ENCODE measurements at regions not wholly inside any gene's neighbourhood (a gene's known extent, or its start where the extent isn't known, plus 50 kb on each side); places are given as distances from the start of the nearest gene placed in this dataset.

GRCh38 chr2:142827170-142827569, 50.3 kb upstream of the KYNU start:
- no peaks in the 10 kb centered on the region for H3K27me3 Mint-ChIP-seq (ENCODE audit: unreplicated experiment)
- no peak overlapping the region for H3K27ac Mint-ChIP-seq (ENCODE audit: unreplicated experiment)
- no peak for TF ChIP-seq CTCF (IDR thresholded peaks at IDR 0.05)
- peaks cover 6% of the 10 kb centered on the region for H3K9me3 Mint-ChIP-seq (ENCODE audit: unreplicated experiment)
- no peak for DNase-seq (ENCODE audit: extremely low spot score, unreplicated experiment)
- H3K36me3 Mint-ChIP-seq (ENCODE audit: unreplicated experiment), result no peaks in the 10 kb centered on the region
- H3K4me3 Mint-ChIP-seq (ENCODE audit: unreplicated experiment), result no peak overlapping the region
- peaks cover 40% of the 10 kb centered on the region for H3K4me1 Mint-ChIP-seq (ENCODE audit: unreplicated experiment)

GRCh38 chr2:142825861-142826260, 51.6 kb upstream of the KYNU start:
- Mint-ChIP-seq H3K27ac (ENCODE audit: unreplicated experiment) (peak overlapping the region; percentile 80), H3K4me3 (ENCODE audit: unreplicated experiment) (peak overlapping the region; percentile 17), H3K27me3 (ENCODE audit: unreplicated experiment) (no peaks in the 10 kb centered on the region), H3K4me1 (ENCODE audit: unreplicated experiment) (peaks cover 42% of the 10 kb centered on the region), H3K36me3 (ENCODE audit: unreplicated experiment) (no peaks in the 10 kb centered on the region), H3K9me3 (ENCODE audit: unreplicated experiment) (peaks cover 6% of the 10 kb centered on the region)
- no peak for DNase-seq (ENCODE audit: extremely low spot score, unreplicated experiment)
- TF ChIP-seq CTCF (IDR thresholded peaks at IDR 0.05), result no peak

- no peak overlapping the region for H3K4me3 Mint-ChIP-seq (ENCODE audit: unreplicated experiment)
- peaks cover 47% of the 10 kb centered on the region for H3K4me1 Mint-ChIP-seq (ENCODE audit: unreplicated experiment)
- no peaks in the 10 kb centered on the region for H3K36me3 Mint-ChIP-seq (ENCODE audit: unreplicated experiment)
- H3K9me3 Mint-ChIP-seq (ENCODE audit: unreplicated experiment), result peaks cover 6% of the 10 kb centered on the region
- no peak overlapping the region for H3K27ac Mint-ChIP-seq (ENCODE audit: unreplicated experiment)
- H3K27me3 Mint-ChIP-seq (ENCODE audit: unreplicated experiment), result no peaks in the 10 kb centered on the region
- no peak for TF ChIP-seq CTCF (IDR thresholded peaks at IDR 0.05)
- DNase-seq (ENCODE audit: extremely low spot score, unreplicated experiment), result no peak
Measured at GRCh38 chr2:142824756-142825155, 52.7 kb upstream of the KYNU start.

GRCh38 chr2:142822190-142822589, 55.3 kb upstream of the KYNU start:
- Mint-ChIP-seq H3K27ac (ENCODE audit: unreplicated experiment) (peak overlapping the region; percentile 6), H3K36me3 (ENCODE audit: unreplicated experiment) (no peaks in the 10 kb centered on the region), H3K27me3 (ENCODE audit: unreplicated experiment) (no peaks in the 10 kb centered on the region), H3K4me3 (ENCODE audit: unreplicated experiment) (no peak overlapping the region), H3K9me3 (ENCODE audit: unreplicated experiment) (no peaks in the 10 kb centered on the region), H3K4me1 (ENCODE audit: unreplicated experiment) (peaks cover 56% of the 10 kb centered on the region)
- no peak for TF ChIP-seq CTCF (IDR thresholded peaks at IDR 0.05)
- no peak for DNase-seq (ENCODE audit: extremely low spot score, unreplicated experiment)

- Mint-ChIP-seq H3K27ac (ENCODE audit: unreplicated experiment) (no peak overlapping the region), H3K27me3 (ENCODE audit: unreplicated experiment) (no peaks in the 10 kb centered on the region), H3K4me1 (ENCODE audit: unreplicated experiment) (peaks cover 40% of the 10 kb centered on the region), H3K4me3 (ENCODE audit: unreplicated experiment) (no peak overlapping the region), H3K9me3 (ENCODE audit: unreplicated experiment) (no peaks in the 10 kb centered on the region), H3K36me3 (ENCODE audit: unreplicated experiment) (no peaks in the 10 kb centered on the region)
- no peak for DNase-seq (ENCODE audit: extremely low spot score, unreplicated experiment)
- TF ChIP-seq CTCF (IDR thresholded peaks at IDR 0.05), result no peak
Measured at GRCh38 chr2:142819411-142819810, 58.1 kb upstream of the KYNU start.
